Prostate gland (tissue), 2 donors: ENCODE measurements at regions not wholly inside any gene's neighbourhood (a gene's known extent, or its start where the extent isn't known, plus 50 kb on each side); places are given as distances from the start of the nearest gene placed in this dataset.

ENCODE experiments used
- CTCF ChIP-seq, 4 experiments: fragments of 200-600 bp in 2 of 4; fragments of 450-650 bp in 2 of 4; sonication (generic) in 2 of 4; IDR thresholded peaks; 1 replicate in 3 of 4; 2 replicates in 1 of 4; pipeline ENCODE4 v1.5.1; 2016 to 2019; ENCODE audit warnings: antibody characterized with exemption in 4 of 4, mild to moderate bottlenecking in 2 of 4, moderate library complexity in 2 of 4
- POLR2AphosphoS5 ChIP-seq: sonication (generic); formaldehyde crosslinking; IDR thresholded peaks from one replicate; pipeline ENCODE4 v1.6.1; 2017; ENCODE audit warnings: antibody characterized with exemption

DNA sequence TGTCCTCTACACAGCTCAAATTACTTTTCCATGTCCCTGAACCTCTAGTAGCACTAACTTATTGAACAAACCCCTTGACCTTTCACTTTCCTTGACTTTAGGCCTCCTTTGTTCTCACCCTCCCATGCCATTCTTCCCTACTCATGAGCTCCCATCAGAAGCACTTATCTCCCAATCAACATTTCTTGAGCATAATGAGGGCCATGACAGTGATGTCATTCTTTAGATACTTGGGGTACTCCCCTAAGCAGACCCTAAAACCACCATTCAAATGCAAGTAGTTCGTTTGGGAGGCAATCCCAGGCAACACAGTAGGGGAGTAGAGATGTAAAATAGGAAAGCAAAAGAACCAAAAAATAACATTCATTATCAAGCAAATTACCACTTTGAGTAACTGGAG, 115.9 kb upstream of the ARHGAP28 start:
- TF ChIP-seq CTCF (IDR thresholded peaks at IDR 0.05) = no peak
- TF ChIP-seq POLR2AphosphoS5 = no peak
